GM12891 (cell line): ENCODE measurements at regions not wholly inside any gene's neighbourhood (a gene's known extent, or its start where the extent isn't known, plus 50 kb on each side); places are given as distances from the start of the nearest gene placed in this dataset.

Experiments
- POLR2A ChIP-seq: IDR thresholded peaks from 2 replicates; pipeline ENCODE4 v1.6.1; 2011; ENCODE audit warnings: low read depth, low read length, control low read depth
- POLR2AphosphoS5 ChIP-seq: IDR thresholded peaks from 2 replicates; pipeline ENCODE4 v1.6.1; 2011; ENCODE audit warnings: low read depth, low read length, control low read depth
- SPI1 ChIP-seq: IDR thresholded peaks from 2 replicates; pipeline ENCODE4 v1.6.1; 2011; ENCODE audit warnings: low read depth, low read length, control low read depth

DNA sequence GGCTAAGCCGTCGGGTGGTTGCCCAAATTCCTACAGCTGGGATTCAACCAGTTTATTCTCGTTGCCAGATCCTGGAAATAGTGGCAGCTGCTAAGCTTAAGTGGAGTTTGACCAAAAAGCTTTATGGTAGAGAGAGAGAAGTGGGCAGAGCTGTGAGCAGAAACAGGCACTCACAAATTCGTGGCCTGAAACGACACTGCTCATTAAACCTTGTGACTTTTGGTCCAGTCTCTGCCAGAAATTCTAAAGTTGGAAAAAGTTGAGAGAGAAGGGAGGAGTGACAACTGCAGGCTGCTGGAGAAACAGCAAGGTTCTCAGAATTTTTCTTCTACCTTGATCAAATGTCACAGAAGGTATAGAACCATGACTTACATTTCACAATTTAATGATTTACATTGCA is 131.5 kb downstream of the MTX3 start:
- TF ChIP-seq POLR2A: no peak
- TF ChIP-seq SPI1: no peak
- TF ChIP-seq POLR2AphosphoS5: no peak
